PFSK-1 (cell line): ENCODE measurements at regions not wholly inside any gene's neighbourhood (a gene's known extent, or its start where the extent isn't known, plus 50 kb on each side); places are given as distances from the start of the nearest gene placed in this dataset.

Source experiments
- FOXP2 ChIP-seq: optimal IDR thresholded peaks from 2 replicates; pipeline ENCODE3; 2011; ENCODE audit warnings: borderline replicate concordance, control low read depth, inconsistent platforms; ENCODE audit not compliant: insufficient read depth; ENCODE audit errors: extremely low read length, extremely low read depth
- POLR2AphosphoS5 ChIP-seq: IDR thresholded peaks from 2 replicates; pipeline ENCODE4 v1.6.1; 2012; ENCODE audit warnings: low read depth, mild to moderate bottlenecking, control low read depth, low read length, moderate library complexity
- REST ChIP-seq, 2 experiments: IDR thresholded peaks; 2 replicates each; pipeline versions ENCODE4 v1.6.1 to v1.8.0; 2011 to 2012; ENCODE audit warnings: low read depth in 2 of 2, low read length in 2 of 2, control low read depth in 1 of 2, inconsistent platforms in 1 of 2, mild to moderate bottlenecking in 1 of 2, moderate library complexity in 1 of 2; ENCODE audit not compliant: insufficient read depth in 1 of 2
- SIN3A ChIP-seq: IDR thresholded peaks from 2 replicates; pipeline ENCODE4 v1.6.1; 2012; ENCODE audit warnings: mild to moderate bottlenecking, low read length, moderate library complexity, borderline replicate concordance; ENCODE audit not compliant: insufficient read depth
- TAF1 ChIP-seq: IDR thresholded peaks from 2 replicates; pipeline ENCODE4 v1.6.1; 2012; ENCODE audit warnings: low read length, control low read depth, borderline replicate concordance; ENCODE audit not compliant: insufficient read depth

- TF ChIP-seq SIN3A, result no peak
- TF ChIP-seq POLR2AphosphoS5, result no peak
- no peak for TF ChIP-seq TAF1
- TF ChIP-seq REST (IDR thresholded peaks at IDR 0.05; ENCODE audit: insufficient read depth in 1 of 2, low read depth in 2 of 2, low read length in 2 of 2), result no peak
- no peak for TF ChIP-seq FOXP2
These were observed 321.2 kb upstream of the TMTC1 start for GRCh38 chr12:30104971-30105370.

GRCh38 chr12:30100741-30101140 lies 317.0 kb upstream of the TMTC1 start:
- no peak for TF ChIP-seq REST (IDR thresholded peaks at IDR 0.05; ENCODE audit: insufficient read depth in 1 of 2, low read depth in 2 of 2, low read length in 2 of 2)
- TF ChIP-seq FOXP2, result no peak
- no peak for TF ChIP-seq TAF1
- no peak for TF ChIP-seq POLR2AphosphoS5
- no peak for TF ChIP-seq SIN3A

GRCh38 chr12:30098677-30099076 lies 314.9 kb upstream of the TMTC1 start:
- no peak for TF ChIP-seq SIN3A
- TF ChIP-seq POLR2AphosphoS5, result no peak
- no peak for TF ChIP-seq FOXP2
- TF ChIP-seq TAF1, result no peak

GRCh38 chr12:30095511-30095910 lies 311.8 kb upstream of the TMTC1 start:
- TF ChIP-seq FOXP2 (no peak), REST (IDR thresholded peaks at IDR 0.05; ENCODE audit: insufficient read depth in 1 of 2, low read depth in 2 of 2, low read length in 2 of 2) (no peak), SIN3A (no peak), TAF1 (no peak), POLR2AphosphoS5 (no peak)

GRCh38 chr12:30092983-30093617 lies 309.4 kb upstream of the TMTC1 start:
- TF ChIP-seq REST (IDR thresholded peaks at IDR 0.05; ENCODE audit: insufficient read depth in 1 of 2, low read depth in 2 of 2, low read length in 2 of 2) (no peak), SIN3A (no peak), POLR2AphosphoS5 (no peak)
